MG63 (cell line): ENCODE measurements at regions not wholly inside any gene's neighbourhood (a gene's known extent, or its start where the extent isn't known, plus 50 kb on each side); places are given as distances from the start of the nearest gene placed in this dataset.
A peak's percentile ranks its signal among the peaks of the same experiment; 100 is the strongest.

Source experiments
- DNase-seq: peaks from one replicate; pipeline ENCODE4 v3.0.0-alpha.2; 2020
- H3K27me3 ChIP-seq: fragments of 250-450 bp; sonication (Bioruptor Pico); 2 replicates; pipeline ENCODE4 v1.5.1; 2020; ENCODE audit warnings: mild to moderate bottlenecking, moderate library complexity
- H3K36me3 ChIP-seq: fragments of 250-450 bp; sonication (Bioruptor Pico); 2 replicates; pipeline ENCODE4 v1.5.1; 2020; ENCODE audit warnings: mild to moderate bottlenecking, moderate library complexity
- H3K4me3 ChIP-seq: fragments of 250-450 bp; sonication (Bioruptor Pico); 2 replicates; pipeline ENCODE4 v1.5.1; 2020; ENCODE audit warnings: mild to moderate bottlenecking, moderate library complexity
- H3K9me3 ChIP-seq: fragments of 250-450 bp; sonication (Bioruptor Pico); 2 replicates; pipeline ENCODE4 v1.5.1; 2020; ENCODE audit warnings: mild to moderate bottlenecking, moderate library complexity

GRCh38 chr2:15726321-15727057 is 134.8 kb downstream of the DDX1 start:
- H3K27me3 ChIP-seq: no peaks in the 10 kb centered on the region
- DNase-seq: no peak
- H3K9me3 ChIP-seq: no peaks in the 10 kb centered on the region
- H3K36me3 ChIP-seq: no peaks in the 10 kb centered on the region
- no peak overlapping the region for H3K4me3 ChIP-seq

GRCh38 chr2:15727396-15728244 is 136.0 kb downstream of the DDX1 start:
- Histone ChIP-seq H3K27me3 (no peaks in the 10 kb centered on the region), H3K36me3 (no peaks in the 10 kb centered on the region), H3K4me3 (no peak overlapping the region), H3K9me3 (no peaks in the 10 kb centered on the region)
- DNase-seq: no peak

- H3K27me3 ChIP-seq: no peaks in the 10 kb centered on the region
- no peak for DNase-seq
- H3K9me3 ChIP-seq: no peaks in the 10 kb centered on the region
- H3K36me3 ChIP-seq: no peaks in the 10 kb centered on the region
- H3K4me3 ChIP-seq: no peak overlapping the region
These were observed 136.7 kb downstream of the DDX1 start for GRCh38 chr2:15728245-15728938.

- H3K36me3 ChIP-seq: no peaks in the 10 kb centered on the region
- no peaks in the 10 kb centered on the region for H3K27me3 ChIP-seq
- DNase-seq: no peak
- H3K4me3 ChIP-seq: no peak overlapping the region
- H3K9me3 ChIP-seq: no peaks in the 10 kb centered on the region
These were observed 137.3 kb downstream of the DDX1 start for GRCh38 chr2:15729001-15729400.

GRCh38 chr2:15729709-15730544 is 138.3 kb downstream of the DDX1 start:
- no peaks in the 10 kb centered on the region for H3K27me3 ChIP-seq
- H3K36me3 ChIP-seq: no peaks in the 10 kb centered on the region
- no peak for DNase-seq
- no peak overlapping the region for H3K4me3 ChIP-seq
- H3K9me3 ChIP-seq: no peaks in the 10 kb centered on the region

- Histone ChIP-seq H3K36me3 (no peaks in the 10 kb centered on the region), H3K27me3 (no peaks in the 10 kb centered on the region), H3K9me3 (no peaks in the 10 kb centered on the region), H3K4me3 (no peak overlapping the region)
- DNase-seq: peak; percentile 97
These were observed 139.0 kb downstream of the DDX1 start for GRCh38 chr2:15730545-15731212.

- Histone ChIP-seq H3K36me3 (no peaks in the 10 kb centered on the region), H3K9me3 (no peaks in the 10 kb centered on the region), H3K27me3 (no peaks in the 10 kb centered on the region), H3K4me3 (no peak overlapping the region)
- DNase-seq: no peak
These were observed 139.7 kb downstream of the DDX1 start for GRCh38 chr2:15731213-15731888.

- H3K9me3 ChIP-seq: no peaks in the 10 kb centered on the region
- no peak overlapping the region for H3K4me3 ChIP-seq
- no peak for DNase-seq
- H3K36me3 ChIP-seq: no peaks in the 10 kb centered on the region
- H3K27me3 ChIP-seq: no peaks in the 10 kb centered on the region
These were observed 140.2 kb downstream of the DDX1 start for GRCh38 chr2:15731889-15732271.

- Histone ChIP-seq H3K27me3 (no peaks in the 10 kb centered on the region), H3K4me3 (no peak overlapping the region), H3K36me3 (no peaks in the 10 kb centered on the region), H3K9me3 (no peaks in the 10 kb centered on the region)
- DNase-seq: peak; percentile 35
These were observed 140.8 kb downstream of the DDX1 start for GRCh38 chr2:15732341-15733077.

- 0 out of 2 replicates have a peak overlapping the region, but pooled peaks have one; percentile 5 for H3K4me3 ChIP-seq
- peak; percentile 79 for DNase-seq
- H3K36me3 ChIP-seq: no peaks in the 10 kb centered on the region
- no peaks in the 10 kb centered on the region for H3K27me3 ChIP-seq
- no peaks in the 10 kb centered on the region for H3K9me3 ChIP-seq
These were observed 142.4 kb downstream of the DDX1 start for GRCh38 chr2:15733867-15734673.

GRCh38 chr2:15734674-15735483 is 143.2 kb downstream of the DDX1 start:
- Histone ChIP-seq H3K9me3 (no peaks in the 10 kb centered on the region), H3K36me3 (no peaks in the 10 kb centered on the region), H3K4me3 (no peak overlapping the region), H3K27me3 (no peaks in the 10 kb centered on the region)
- DNase-seq: no peak

- DNase-seq: no peak
- H3K4me3 ChIP-seq: no peak overlapping the region
- H3K9me3 ChIP-seq: no peaks in the 10 kb centered on the region
- no peaks in the 10 kb centered on the region for H3K27me3 ChIP-seq
- H3K36me3 ChIP-seq: no peaks in the 10 kb centered on the region
These were observed 144.0 kb downstream of the DDX1 start for GRCh38 chr2:15735484-15736326.
